A549 (cell line): ENCODE measurements at regions not wholly inside any gene's neighbourhood (a gene's known extent, or its start where the extent isn't known, plus 50 kb on each side); places are given as distances from the start of the nearest gene placed in this dataset.

Source experiments
- CTCF ChIP-seq: fragments of >200 bp; sonication (Bioruptor Twin); formaldehyde crosslinking; IDR thresholded peaks from 3 replicates; pipeline ENCODE4 v1.5.1; 2016
- EHF ChIP-seq: fragments of 250-450 bp; sonication (Bioruptor Pico); IDR thresholded peaks from 2 replicates; pipeline ENCODE4 v1.5.0; 2020; ENCODE audit warnings: mild to moderate bottlenecking
- HDAC2 ChIP-seq: fragments of 200-600 bp; sonication (generic); IDR thresholded peaks from 2 replicates; pipeline ENCODE4 v1.6.1; 2016
- REST ChIP-seq: fragments of 200-600 bp; sonication (generic); IDR thresholded peaks from 2 replicates; pipeline ENCODE4 v1.6.1; 2016; ENCODE audit warnings: antibody characterized with exemption, mild to moderate bottlenecking, moderate library complexity
- SREBF2 ChIP-seq: fragments of 450-650 bp; IDR thresholded peaks from 2 replicates; pipeline ENCODE4 v1.6.1; 2014; ENCODE audit warnings: mild to moderate bottlenecking, moderate library complexity

- TF ChIP-seq EHF (CRISPR knock-in tag) (no peak), CTCF (no peak), SREBF2 (no peak), REST (no peak), HDAC2 (no peak)
Observed at GRCh38 chr4:177016541-177017141, 223.9 kb upstream of the VEGFC start.
